ENCODE measurements at regions not wholly inside any gene's neighbourhood (a gene's known extent, or its start where the extent isn't known, plus 50 kb on each side); places are given as distances from the start of the nearest gene placed in this dataset.
"Not testable (repeated sequence)": the region's sequence is repeated elsewhere in the genome, so short reads cannot be mapped to it uniquely, and the experiment has no call there.

DNA sequence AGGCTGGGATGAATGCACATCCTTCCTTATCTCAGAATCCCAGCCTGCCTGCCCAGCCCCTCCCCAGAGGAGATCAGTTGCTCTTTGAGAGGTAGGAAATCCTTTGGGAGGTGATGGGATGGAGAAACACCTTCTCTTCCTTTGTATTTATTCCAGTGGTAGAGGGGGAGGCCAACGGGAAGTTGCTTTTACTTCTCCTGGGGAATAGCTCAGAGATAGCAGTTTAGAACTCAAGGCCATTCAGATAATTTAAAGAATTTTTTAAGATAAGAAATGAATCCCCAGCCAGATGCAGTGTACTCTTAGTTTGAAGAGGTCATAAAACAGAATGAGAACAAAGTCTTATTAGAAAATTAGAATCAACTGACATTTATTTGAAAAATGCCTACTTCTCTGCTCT is 67.4 kb upstream of the PPM1B start:
- Histone ChIP-seq H3K27ac (ENCODE audit: insufficient read depth, low read length, poor library complexity, severe bottlenecking) (no peak overlapping the region), H3K36me3 (ENCODE audit: control insufficient read depth, insufficient read depth, low read length) (no peaks in the 10 kb centered on the region), H3K9me3 (ENCODE audit: control insufficient read depth in 2 of 2, low read length in 2 of 2) (no peaks in the 10 kb centered on the region), H3K27me3 (ENCODE audit: control insufficient read depth, insufficient read depth, low read length) (no peaks in the 10 kb centered on the region), H3K4me1 (ENCODE audit: control insufficient read depth, insufficient read depth, low read length, poor library complexity, severe bottlenecking) (no peaks in the 10 kb centered on the region), H3K4me3 (ENCODE audit: low read depth, low read length) (no peak overlapping the region)
- no peaks in the 10 kb centered on the region for H3K36me3 Mint-ChIP-seq
- no peak overlapping the region for H3K4me3 Mint-ChIP-seq
- peaks cover 0 to 3% (median 1%) of the 10 kb centered on the region in 4 donors for H3K4me1 Mint-ChIP-seq
- peaks cover 5% of the 10 kb centered on the region for H3K27me3 Mint-ChIP-seq
- H3K9me3 Mint-ChIP-seq, result peaks cover 0 to 2% (median 0%) of the 10 kb centered on the region in 7 donors
- no peak overlapping the region for H3K27ac Mint-ChIP-seq
- no peak for DNase-seq
- ATAC-seq (ENCODE audit: low read depth in 2 of 2), result no peak

DNA sequence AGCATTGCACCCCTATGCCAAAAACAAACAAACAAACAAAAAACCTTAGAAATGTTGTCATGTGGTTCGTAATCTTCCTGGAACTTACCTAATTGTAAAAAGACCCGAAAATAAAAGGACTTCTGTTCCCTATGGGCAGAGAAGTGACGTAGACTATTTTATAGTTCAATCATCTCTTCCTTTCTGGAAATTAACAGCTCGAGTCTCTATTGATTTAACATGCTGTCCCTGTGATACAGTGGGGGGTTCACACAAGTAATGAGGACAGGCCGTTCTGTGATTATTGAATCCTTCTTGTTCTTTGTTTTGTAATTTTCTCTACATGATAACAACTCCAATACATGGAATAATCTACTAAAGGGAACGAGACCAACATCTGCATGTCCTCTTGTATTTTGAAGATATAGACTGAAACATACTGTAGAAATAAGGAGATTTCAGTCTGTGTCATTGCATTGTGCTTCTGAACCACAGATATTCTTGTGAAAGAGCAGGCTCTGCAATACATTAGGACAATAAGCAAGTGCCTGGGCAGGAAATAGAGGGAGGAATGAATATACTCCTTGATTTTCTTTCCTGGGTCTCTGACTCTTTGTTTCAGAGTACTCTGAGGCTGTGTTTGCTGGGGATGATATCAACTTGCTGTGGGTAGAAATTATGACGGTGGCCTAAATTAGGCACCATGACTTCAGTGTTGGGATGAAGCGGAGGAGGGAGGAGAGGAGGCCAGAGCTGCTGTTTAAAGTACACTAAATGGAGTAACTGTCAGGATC is 65.7 kb upstream of the PPM1B start:
- H3K27ac ChIP-seq (ENCODE audit: insufficient read depth, low read length, poor library complexity, severe bottlenecking), result no peak overlapping the region
- H3K27me3 Mint-ChIP-seq, result peaks cover 7% of the 10 kb centered on the region
- ATAC-seq (ENCODE audit: low read depth in 2 of 2) (no peak), DNase-seq (no peak)
- no peaks in the 10 kb centered on the region for H3K36me3 ChIP-seq (ENCODE audit: control insufficient read depth, insufficient read depth, low read length)
- H3K27me3 ChIP-seq (ENCODE audit: control insufficient read depth, insufficient read depth, low read length), result no peaks in the 10 kb centered on the region
- H3K36me3 Mint-ChIP-seq, result no peaks in the 10 kb centered on the region
- H3K4me3 Mint-ChIP-seq, result no peak overlapping the region
- H3K4me1 Mint-ChIP-seq, result peaks cover 0 to 6% (median 3%) of the 10 kb centered on the region in 4 donors
- no peak overlapping the region for H3K4me3 ChIP-seq (ENCODE audit: low read depth, low read length)
- H3K9me3 Mint-ChIP-seq, result peaks cover 0 to 2% (median 0%) of the 10 kb centered on the region in 7 donors
- H3K4me1 ChIP-seq (ENCODE audit: control insufficient read depth, insufficient read depth, low read length, poor library complexity, severe bottlenecking), result no peaks in the 10 kb centered on the region
- H3K27ac Mint-ChIP-seq, result no peak overlapping the region
- no peaks in the 10 kb centered on the region for H3K9me3 ChIP-seq (ENCODE audit: control insufficient read depth in 2 of 2, low read length in 2 of 2)

DNA sequence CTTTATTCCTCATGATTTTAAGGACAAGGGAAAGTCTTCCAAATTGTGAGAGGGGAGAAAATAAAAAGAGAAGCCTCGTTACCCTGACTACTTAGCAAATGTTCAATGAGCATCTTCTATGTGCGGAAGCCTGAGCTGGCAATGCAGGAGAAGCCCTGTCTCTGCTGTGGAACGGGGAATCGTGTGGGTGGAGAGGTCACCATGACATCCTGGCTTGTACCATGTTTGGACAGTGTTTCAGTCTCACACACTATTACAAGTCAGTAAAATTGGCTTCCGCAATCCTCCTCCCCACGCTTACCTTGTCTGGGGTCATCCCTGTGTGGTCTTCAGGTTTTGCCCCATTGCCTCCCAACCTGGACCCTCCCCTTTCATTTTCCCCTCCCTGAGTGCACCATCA is 65.0 kb upstream of the PPM1B start:
- Mint-ChIP-seq H3K36me3 (no peaks in the 10 kb centered on the region), H3K4me3 (no peak overlapping the region), H3K4me1 (peaks cover 0 to 6% (median 3%) of the 10 kb centered on the region in 4 donors), H3K27ac (no peak overlapping the region), H3K27me3 (peaks cover 8% of the 10 kb centered on the region), H3K9me3 (peaks cover 0 to 2% (median 0%) of the 10 kb centered on the region in 7 donors)
- Histone ChIP-seq H3K36me3 (ENCODE audit: control insufficient read depth, insufficient read depth, low read length) (no peaks in the 10 kb centered on the region), H3K4me1 (ENCODE audit: control insufficient read depth, insufficient read depth, low read length, poor library complexity, severe bottlenecking) (no peaks in the 10 kb centered on the region), H3K27ac (ENCODE audit: insufficient read depth, low read length, poor library complexity, severe bottlenecking) (no peak overlapping the region), H3K9me3 (ENCODE audit: control insufficient read depth in 2 of 2, low read length in 2 of 2) (no peaks in the 10 kb centered on the region), H3K4me3 (ENCODE audit: low read depth, low read length) (no peak overlapping the region), H3K27me3 (ENCODE audit: control insufficient read depth, insufficient read depth, low read length) (no peaks in the 10 kb centered on the region)
- ATAC-seq (ENCODE audit: low read depth in 2 of 2) (no peak), DNase-seq (no peak)

- no peaks in the 10 kb centered on the region for H3K36me3 Mint-ChIP-seq
- no peaks in the 10 kb centered on the region for H3K4me1 ChIP-seq (ENCODE audit: control insufficient read depth, insufficient read depth, low read length, poor library complexity, severe bottlenecking)
- H3K27me3 ChIP-seq (ENCODE audit: control insufficient read depth, insufficient read depth, low read length), result no peaks in the 10 kb centered on the region
- H3K9me3 ChIP-seq (ENCODE audit: control insufficient read depth in 2 of 2, low read length in 2 of 2), result no peaks in the 10 kb centered on the region
- no peak for DNase-seq
- peaks cover 0 to 2% (median 0%) of the 10 kb centered on the region in 7 donors for H3K9me3 Mint-ChIP-seq
- H3K36me3 ChIP-seq (ENCODE audit: control insufficient read depth, insufficient read depth, low read length), result no peaks in the 10 kb centered on the region
- no peak overlapping the region for H3K4me3 ChIP-seq (ENCODE audit: low read depth, low read length)
- ATAC-seq (ENCODE audit: low read depth in 2 of 2), result no peak
- H3K4me3 Mint-ChIP-seq, result no peak overlapping the region
- H3K27ac ChIP-seq (ENCODE audit: insufficient read depth, low read length, poor library complexity, severe bottlenecking), result no peak overlapping the region
- no peak overlapping the region for H3K27ac Mint-ChIP-seq
- peaks cover 8% of the 10 kb centered on the region for H3K27me3 Mint-ChIP-seq
- peaks cover 0 to 6% (median 3%) of the 10 kb centered on the region in 4 donors for H3K4me1 Mint-ChIP-seq
Measured at GRCh38 chr2:44104855-44105271, 63.8 kb upstream of the PPM1B start.

DNA sequence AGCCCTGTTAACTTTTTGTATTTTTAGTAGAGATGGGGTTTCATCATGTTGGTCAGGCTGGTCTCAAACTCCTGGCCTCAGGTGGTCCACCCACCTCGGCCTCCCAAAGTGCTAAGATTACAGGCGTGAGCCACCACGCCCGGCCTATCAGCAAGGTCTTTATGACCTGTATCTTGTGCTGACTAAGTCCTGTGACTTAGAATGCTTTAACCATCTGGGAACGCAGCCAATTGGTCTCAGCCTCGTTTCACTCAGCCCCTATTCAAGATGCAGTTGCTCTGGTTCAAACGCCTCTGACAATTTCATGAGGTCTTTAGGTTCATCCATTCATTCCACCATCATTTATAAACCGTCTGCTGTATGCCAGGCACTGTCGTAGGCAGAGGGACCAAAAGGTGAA is 62.2 kb upstream of the PPM1B start:
- H3K36me3 ChIP-seq (ENCODE audit: control insufficient read depth, insufficient read depth, low read length); H3K4me1 ChIP-seq (ENCODE audit: control insufficient read depth, insufficient read depth, low read length, poor library complexity, severe bottlenecking); H3K4me1 Mint-ChIP-seq; H3K4me3 Mint-ChIP-seq; H3K27me3 ChIP-seq (ENCODE audit: control insufficient read depth, insufficient read depth, low read length); H3K4me3 ChIP-seq (ENCODE audit: low read depth, low read length); H3K36me3 Mint-ChIP-seq; DNase-seq; H3K9me3 ChIP-seq (ENCODE audit: control insufficient read depth in 2 of 2, low read length in 2 of 2); ATAC-seq (ENCODE audit: low read depth in 2 of 2); H3K27ac ChIP-seq (ENCODE audit: insufficient read depth, low read length, poor library complexity, severe bottlenecking); H3K9me3 Mint-ChIP-seq; H3K27ac Mint-ChIP-seq: not testable (repeated sequence)
- H3K27me3 Mint-ChIP-seq, result peaks cover 19% of the 10 kb centered on the region

DNA sequence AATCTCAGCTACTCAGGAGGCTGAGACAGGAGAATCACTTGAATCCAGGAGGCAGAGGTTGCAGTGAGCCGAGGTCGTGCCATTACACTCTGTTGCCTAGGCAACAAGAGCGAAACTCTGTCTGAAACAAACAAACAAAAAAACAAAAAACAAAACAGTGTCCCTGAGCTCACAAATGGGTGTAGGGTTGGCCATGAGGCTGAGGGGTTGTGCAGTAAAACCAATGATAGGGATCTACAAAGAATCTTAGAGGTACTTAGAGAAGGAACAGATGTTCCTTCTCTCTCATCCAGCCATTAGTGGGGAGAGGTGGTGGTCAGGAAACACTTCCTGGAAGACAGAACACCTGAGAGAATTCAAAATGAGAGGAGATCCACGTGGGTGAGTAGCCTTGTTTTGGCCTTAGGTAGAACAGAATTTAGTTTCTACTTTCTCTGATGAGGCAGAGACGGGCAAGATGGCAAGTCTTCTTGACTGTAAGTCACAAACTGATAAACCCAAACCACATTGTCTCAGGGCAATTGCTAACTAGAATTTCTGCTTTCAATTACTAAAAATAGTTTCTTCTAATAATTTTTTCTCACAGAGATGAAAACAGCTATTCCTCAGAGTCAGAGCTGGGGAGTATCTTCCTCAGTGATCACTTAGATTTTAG is 61.5 kb upstream of the PPM1B start:
- ATAC-seq (ENCODE audit: low read depth in 2 of 2) (no peak), DNase-seq (no peak)
- Mint-ChIP-seq H3K27ac (no peak overlapping the region), H3K4me1 (peaks cover 0 to 4% (median 2%) of the 10 kb centered on the region in 4 donors), H3K36me3 (no peaks in the 10 kb centered on the region), H3K27me3 (peaks cover 19% of the 10 kb centered on the region), H3K9me3 (peaks cover 0 to 2% (median 0%) of the 10 kb centered on the region in 7 donors), H3K4me3 (no peak overlapping the region)
- H3K4me1 ChIP-seq (ENCODE audit: control insufficient read depth, insufficient read depth, low read length, poor library complexity, severe bottlenecking), result no peaks in the 10 kb centered on the region
- no peak overlapping the region for H3K4me3 ChIP-seq (ENCODE audit: low read depth, low read length)
- H3K27me3 ChIP-seq (ENCODE audit: control insufficient read depth, insufficient read depth, low read length), result peaks cover 3% of the 10 kb centered on the region
- no peak overlapping the region for H3K27ac ChIP-seq (ENCODE audit: insufficient read depth, low read length, poor library complexity, severe bottlenecking)
- H3K9me3 ChIP-seq (ENCODE audit: control insufficient read depth in 2 of 2, low read length in 2 of 2), result no peaks in the 10 kb centered on the region
- no peaks in the 10 kb centered on the region for H3K36me3 ChIP-seq (ENCODE audit: control insufficient read depth, insufficient read depth, low read length)

GRCh38 chr2:44107974-44108373 is 60.7 kb upstream of the PPM1B start:
- H3K36me3 Mint-ChIP-seq, result no peaks in the 10 kb centered on the region
- H3K27ac ChIP-seq (ENCODE audit: insufficient read depth, low read length, poor library complexity, severe bottlenecking), result no peak overlapping the region
- H3K27me3 Mint-ChIP-seq, result peaks cover 19% of the 10 kb centered on the region
- no peaks in the 10 kb centered on the region for H3K4me1 ChIP-seq (ENCODE audit: control insufficient read depth, insufficient read depth, low read length, poor library complexity, severe bottlenecking)
- no peaks in the 10 kb centered on the region for H3K9me3 ChIP-seq (ENCODE audit: control insufficient read depth in 2 of 2, low read length in 2 of 2)
- H3K27ac Mint-ChIP-seq, result no peak overlapping the region
- no peaks in the 10 kb centered on the region for H3K36me3 ChIP-seq (ENCODE audit: control insufficient read depth, insufficient read depth, low read length)
- no peak overlapping the region for H3K4me3 Mint-ChIP-seq
- peaks cover 0 to 4% (median 2%) of the 10 kb centered on the region in 4 donors for H3K4me1 Mint-ChIP-seq
- H3K9me3 Mint-ChIP-seq, result peaks cover 0 to 2% (median 0%) of the 10 kb centered on the region in 7 donors
- no peak for ATAC-seq (ENCODE audit: low read depth in 2 of 2)
- H3K27me3 ChIP-seq (ENCODE audit: control insufficient read depth, insufficient read depth, low read length), result peaks cover 3% of the 10 kb centered on the region
- H3K4me3 ChIP-seq (ENCODE audit: low read depth, low read length), result no peak overlapping the region
- no peak for DNase-seq

DNA sequence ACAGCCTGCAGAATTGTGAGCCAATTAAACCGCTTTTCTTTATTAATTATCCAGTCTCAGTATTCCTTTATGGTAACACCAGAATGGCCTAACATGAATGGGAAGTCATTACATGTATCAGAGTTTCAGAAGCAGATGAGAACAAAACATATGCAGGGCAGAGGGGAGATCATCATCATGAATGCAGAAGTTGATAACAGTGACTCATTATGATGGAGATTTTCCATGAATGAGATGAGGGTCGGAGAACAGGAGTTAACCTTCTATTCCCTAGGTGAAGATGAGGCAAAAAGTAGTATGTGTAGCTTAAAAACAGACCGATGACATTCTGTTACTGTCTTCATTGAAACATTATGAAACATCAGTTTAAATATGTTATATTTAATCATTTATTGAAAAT is 59.5 kb upstream of the PPM1B start:
- peaks cover 3% of the 10 kb centered on the region for H3K27me3 ChIP-seq (ENCODE audit: control insufficient read depth, insufficient read depth, low read length)
- no peaks in the 10 kb centered on the region for H3K9me3 Mint-ChIP-seq
- no peaks in the 10 kb centered on the region for H3K4me1 ChIP-seq (ENCODE audit: control insufficient read depth, insufficient read depth, low read length, poor library complexity, severe bottlenecking)
- H3K4me1 Mint-ChIP-seq, result peaks cover 0 to 4% (median 2%) of the 10 kb centered on the region in 4 donors
- H3K27ac ChIP-seq (ENCODE audit: insufficient read depth, low read length, poor library complexity, severe bottlenecking), result no peak overlapping the region
- H3K36me3 ChIP-seq (ENCODE audit: control insufficient read depth, insufficient read depth, low read length), result no peaks in the 10 kb centered on the region
- H3K9me3 ChIP-seq (ENCODE audit: control insufficient read depth in 2 of 2, low read length in 2 of 2), result no peaks in the 10 kb centered on the region
- H3K4me3 Mint-ChIP-seq, result no peak overlapping the region
- H3K27ac Mint-ChIP-seq, result no peak overlapping the region
- H3K4me3 ChIP-seq (ENCODE audit: low read depth, low read length), result no peak overlapping the region
- peaks cover 19% of the 10 kb centered on the region for H3K27me3 Mint-ChIP-seq
- DNase-seq (no peak), ATAC-seq (ENCODE audit: low read depth in 2 of 2) (no peak)
- no peaks in the 10 kb centered on the region for H3K36me3 Mint-ChIP-seq

Measured in CD4-positive, CD25-positive, alpha-beta regulatory T cell (primary cell).